Breast epithelium (tissue), 4 donors: ENCODE measurements at regions not wholly inside any gene's neighbourhood (a gene's known extent, or its start where the extent isn't known, plus 50 kb on each side); places are given as distances from the start of the nearest gene placed in this dataset.

Source experiments
- DNase-seq, 2 donors: peaks; one replicate each; pipeline ENCODE4 v3.0.0-alpha.2; 2019; ENCODE audit warnings: low spot score in 2 of 2
- H3K27ac ChIP-seq, 2 donors: fragments of 200-600 bp; sonication (generic) in 1 of 2; one replicate each; pipeline ENCODE4 v1.5.1; 2016 to 2019; ENCODE audit warnings: mild to moderate bottlenecking in 1 of 2
- H3K27me3 ChIP-seq, 2 donors: fragments of 200-600 bp; sonication (generic) in 1 of 2; one replicate each; pipeline versions ENCODE4 v1.5.1 to v1.6.0; 2017 to 2019; ENCODE audit warnings: control low read depth in 1 of 2, mild to moderate bottlenecking in 1 of 2
- H3K36me3 ChIP-seq: fragments of 200-600 bp; one replicate; pipeline ENCODE4 v1.5.1; 2019
- H3K4me1 ChIP-seq, 2 donors: fragments of 200-600 bp; sonication (generic); one replicate each; pipeline ENCODE4 v1.5.1; 2016 to 2019; ENCODE audit warnings: control low read depth in 1 of 2
- H3K4me3 ChIP-seq, 3 donors: fragments of 200-600 bp; sonication (generic); 1 replicate in 2 of 3; 2 replicates in 1 of 3; pipeline ENCODE4 v1.5.1; 2016 to 2019; ENCODE audit warnings: mild to moderate bottlenecking in 3 of 3, moderate library complexity in 2 of 3
- H3K9me3 ChIP-seq, 2 donors: fragments of 200-600 bp; sonication (generic) in 1 of 2; one replicate each; pipeline ENCODE4 v1.5.1; 2016 to 2019; ENCODE audit warnings: control low read depth in 1 of 2
- POLR2A ChIP-seq: fragments of 450-650 bp; IDR thresholded peaks from one replicate; pipeline ENCODE4 v1.6.1; 2016; ENCODE audit warnings: antibody characterized with exemption, mild to moderate bottlenecking, moderate library complexity
- POLR2AphosphoS5 ChIP-seq, 3 donors: sonication (generic); formaldehyde crosslinking; IDR thresholded peaks; one replicate each; pipeline ENCODE4 v1.6.1; 2017; ENCODE audit warnings: antibody characterized with exemption in 3 of 3
- intact Hi-C: fragments of 100-400 bp; cut with DNase I; formaldehyde crosslinking; loops from one replicate; pipeline ENCODE4 v1.15.1; 2023; ENCODE audit warnings: low total_unique reads
- TF ChIP-seq, protein P1 (sequence below), 3 donors: fragments of 450-650 bp; IDR thresholded peaks; one replicate each; pipeline ENCODE4 v1.5.1; 2016 to 2017; ENCODE audit warnings: antibody characterized with exemption in 3 of 3, mild to moderate bottlenecking in 3 of 3, moderate library complexity in 3 of 3

DNA sequence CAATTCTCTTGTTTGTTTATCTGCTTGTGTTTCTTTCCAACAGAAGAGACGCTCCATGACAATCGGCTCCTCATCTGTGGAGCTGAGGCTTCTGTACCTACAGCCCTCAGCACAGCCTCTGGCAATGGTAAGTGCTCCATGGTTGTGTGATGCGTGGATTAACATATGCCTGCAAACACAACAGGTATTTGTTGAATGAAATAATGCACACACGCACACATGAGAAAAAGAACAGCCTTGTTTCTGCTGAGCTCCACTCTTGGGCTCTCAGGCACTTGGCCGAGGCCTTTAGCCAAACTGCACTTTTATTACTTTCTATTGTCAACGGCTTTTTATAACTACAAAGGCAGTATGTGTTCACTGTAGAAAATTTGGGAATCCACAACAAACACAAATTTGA lies 120.4 kb upstream of the TMCC3 start:
- TF ChIP-seq POLR2A: no peak
- no peak for TF ChIP-seq POLR2AphosphoS5 (IDR thresholded peaks at IDR 0.05)
- TF ChIP-seq, protein P1, sequence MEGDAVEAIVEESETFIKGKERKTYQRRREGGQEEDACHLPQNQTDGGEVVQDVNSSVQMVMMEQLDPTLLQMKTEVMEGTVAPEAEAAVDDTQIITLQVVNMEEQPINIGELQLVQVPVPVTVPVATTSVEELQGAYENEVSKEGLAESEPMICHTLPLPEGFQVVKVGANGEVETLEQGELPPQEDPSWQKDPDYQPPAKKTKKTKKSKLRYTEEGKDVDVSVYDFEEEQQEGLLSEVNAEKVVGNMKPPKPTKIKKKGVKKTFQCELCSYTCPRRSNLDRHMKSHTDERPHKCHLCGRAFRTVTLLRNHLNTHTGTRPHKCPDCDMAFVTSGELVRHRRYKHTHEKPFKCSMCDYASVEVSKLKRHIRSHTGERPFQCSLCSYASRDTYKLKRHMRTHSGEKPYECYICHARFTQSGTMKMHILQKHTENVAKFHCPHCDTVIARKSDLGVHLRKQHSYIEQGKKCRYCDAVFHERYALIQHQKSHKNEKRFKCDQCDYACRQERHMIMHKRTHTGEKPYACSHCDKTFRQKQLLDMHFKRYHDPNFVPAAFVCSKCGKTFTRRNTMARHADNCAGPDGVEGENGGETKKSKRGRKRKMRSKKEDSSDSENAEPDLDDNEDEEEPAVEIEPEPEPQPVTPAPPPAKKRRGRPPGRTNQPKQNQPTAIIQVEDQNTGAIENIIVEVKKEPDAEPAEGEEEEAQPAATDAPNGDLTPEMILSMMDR (IDR thresholded peaks at IDR 0.05): no peak
- Histone ChIP-seq H3K27me3 (no peaks in the 10 kb centered on the region), H3K4me1 (no peaks in the 10 kb centered on the region), H3K36me3 (no peaks in the 10 kb centered on the region), H3K9me3 (peaks cover 0 to 5% of the 10 kb centered on the region in 2 donors), H3K4me3 (no peak overlapping the region), H3K27ac (no peak overlapping the region)
- DNase-seq: no peak
- intact Hi-C loops: no loop called here

DNA sequence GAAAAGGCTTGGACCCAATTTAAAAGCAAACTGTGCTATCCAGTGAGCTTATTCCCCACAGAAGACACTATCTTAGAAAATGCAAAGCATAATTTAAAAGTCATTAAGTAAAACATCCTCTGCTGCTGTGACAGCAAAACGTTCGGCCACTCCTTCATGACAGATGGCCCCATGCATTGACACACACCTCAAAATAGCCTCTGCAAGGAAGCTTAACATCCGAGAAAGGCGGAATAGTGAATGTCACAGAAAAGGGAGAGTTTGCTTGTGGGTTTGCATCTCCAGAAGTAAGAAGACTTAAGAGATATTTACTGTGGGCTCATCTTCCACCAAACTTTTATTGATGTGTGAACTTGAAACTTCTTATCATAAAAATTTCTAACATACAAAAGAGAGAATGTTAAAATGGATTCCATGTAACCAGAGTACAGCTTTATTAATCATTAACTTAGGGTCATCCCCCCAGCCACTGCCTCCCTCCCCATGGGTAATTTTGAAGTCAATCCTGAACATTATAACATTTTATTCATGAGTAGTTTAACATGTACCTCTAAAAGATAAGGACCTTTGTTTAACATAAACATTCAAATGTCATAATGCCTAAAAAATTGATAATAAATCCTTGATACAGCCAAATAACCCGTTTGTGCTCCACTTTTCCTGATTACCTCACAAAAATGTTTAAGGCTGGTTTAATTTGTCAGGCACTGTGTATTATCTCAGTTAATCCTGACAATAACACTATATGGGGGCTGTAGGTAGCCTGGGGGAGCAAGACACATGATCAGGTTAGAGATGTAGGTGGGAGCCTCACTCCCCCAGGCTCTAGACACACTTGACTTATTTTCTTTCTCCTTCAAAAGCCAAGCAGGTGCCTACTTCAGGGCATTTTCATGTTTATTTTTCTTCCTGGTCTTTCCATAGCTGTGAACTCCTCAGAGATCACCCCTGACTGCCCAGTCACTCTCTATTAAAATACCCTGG lies 119.7 kb upstream of the TMCC3 start:
- no peak overlapping the region for H3K27ac ChIP-seq
- intact Hi-C loops: no loop called here
- no peaks in the 10 kb centered on the region for H3K27me3 ChIP-seq
- H3K4me3 ChIP-seq: no peak overlapping the region
- no peaks in the 10 kb centered on the region for H3K4me1 ChIP-seq
- peaks cover 0 to 5% of the 10 kb centered on the region in 2 donors for H3K9me3 ChIP-seq
- H3K36me3 ChIP-seq: no peaks in the 10 kb centered on the region
- DNase-seq: no peak
- TF ChIP-seq POLR2AphosphoS5 (IDR thresholded peaks at IDR 0.05) (no peak), POLR2A (no peak)
- TF ChIP-seq, protein P1 (IDR thresholded peaks at IDR 0.05): no peak

DNA sequence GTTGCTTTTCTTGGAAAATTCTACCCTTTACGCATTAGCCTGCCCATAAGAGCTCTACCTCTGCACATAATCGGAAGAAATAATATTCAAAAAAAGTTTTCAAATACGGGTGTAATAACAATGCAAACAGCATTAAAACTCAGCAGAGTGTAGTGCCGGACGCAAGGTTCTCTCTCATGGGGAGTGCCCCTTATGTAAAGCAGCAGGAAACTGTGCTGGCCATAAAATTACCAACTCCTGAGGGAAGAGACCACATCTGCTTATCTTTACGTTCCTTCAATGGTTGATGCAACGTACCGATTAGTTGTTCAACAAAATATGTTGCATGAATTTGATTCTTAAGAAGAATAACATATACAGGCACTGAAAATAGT lies 118.7 kb upstream of the TMCC3 start:
- H3K27ac ChIP-seq: no peak overlapping the region
- intact Hi-C loops: no loop called here
- H3K27me3 ChIP-seq: no peaks in the 10 kb centered on the region
- TF ChIP-seq POLR2A: no peak
- TF ChIP-seq POLR2AphosphoS5 (IDR thresholded peaks at IDR 0.05): no peak
- TF ChIP-seq, protein P1 (IDR thresholded peaks at IDR 0.05): no peak
- DNase-seq: no peak
- H3K36me3 ChIP-seq: no peaks in the 10 kb centered on the region
- no peak overlapping the region for H3K4me3 ChIP-seq
- peaks cover 0 to 3% of the 10 kb centered on the region in 2 donors for H3K9me3 ChIP-seq
- H3K4me1 ChIP-seq: no peaks in the 10 kb centered on the region

DNA sequence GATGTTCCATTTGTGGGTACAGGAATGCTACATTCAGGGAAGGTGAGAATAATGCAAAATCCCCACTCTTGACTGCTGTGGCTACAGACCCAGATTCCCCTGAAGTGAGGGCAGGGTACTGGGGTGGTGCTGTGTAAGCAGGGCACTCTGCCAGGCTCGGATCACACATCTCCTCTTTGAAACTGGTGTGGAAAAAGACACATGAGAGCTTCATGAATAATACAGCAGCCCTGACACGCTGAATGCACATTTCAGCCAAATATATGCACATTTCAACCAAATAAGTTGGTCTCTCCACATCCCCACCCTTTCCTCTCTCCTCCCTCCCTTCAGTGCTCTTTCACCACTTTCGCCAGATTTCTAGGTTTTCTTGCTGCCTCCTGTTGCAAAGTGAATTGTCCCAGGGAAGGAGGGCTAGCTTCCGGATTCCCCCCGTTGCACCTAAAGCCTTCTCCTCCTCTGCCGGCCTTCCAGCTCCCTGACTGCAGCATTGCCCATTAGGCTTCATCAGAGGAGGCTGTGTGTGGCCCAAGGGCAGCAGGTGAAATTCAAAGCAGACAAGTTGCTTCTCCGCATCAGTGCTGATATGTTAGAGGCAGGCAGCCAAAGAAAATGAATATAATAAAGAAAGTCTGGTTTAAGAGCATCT lies 118.2 kb upstream of the TMCC3 start:
- Histone ChIP-seq H3K27me3 (no peaks in the 10 kb centered on the region), H3K9me3 (no peaks in the 10 kb centered on the region), H3K27ac (no peak overlapping the region), H3K4me1 (no peaks in the 10 kb centered on the region), H3K4me3 (no peak overlapping the region), H3K36me3 (no peaks in the 10 kb centered on the region)
- intact Hi-C loops: no loop called here
- TF ChIP-seq POLR2AphosphoS5 (IDR thresholded peaks at IDR 0.05): no peak
- no peak for TF ChIP-seq POLR2A
- TF ChIP-seq, protein P1 (IDR thresholded peaks at IDR 0.05): no peak
- no peak for DNase-seq

DNA sequence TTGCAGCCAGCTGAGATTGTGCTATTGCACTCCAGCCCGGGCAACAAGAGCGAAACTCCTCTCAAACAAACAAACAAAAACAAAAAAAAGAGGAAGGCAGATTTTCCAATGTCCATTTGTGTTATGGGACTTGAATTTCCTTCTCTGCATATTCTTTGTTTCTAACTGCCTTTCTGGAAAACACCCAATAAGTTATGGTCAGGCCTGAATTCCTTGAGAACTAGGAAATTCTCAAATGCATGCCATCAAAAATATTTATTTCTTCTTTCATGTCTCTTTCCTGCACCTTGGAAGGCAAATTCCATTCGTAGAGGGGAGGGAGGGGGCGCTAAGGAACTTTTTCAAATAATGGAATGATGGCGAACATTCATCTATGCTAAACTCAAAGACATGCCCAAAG lies 117.6 kb upstream of the TMCC3 start:
- intact Hi-C loops: no loop called here
- H3K36me3 ChIP-seq: no peaks in the 10 kb centered on the region
- no peak overlapping the region for H3K4me3 ChIP-seq
- no peak overlapping the region for H3K27ac ChIP-seq
- H3K4me1 ChIP-seq: no peaks in the 10 kb centered on the region
- no peak for TF ChIP-seq POLR2A
- TF ChIP-seq, protein P1 (IDR thresholded peaks at IDR 0.05): no peak
- no peak for TF ChIP-seq POLR2AphosphoS5 (IDR thresholded peaks at IDR 0.05)
- H3K9me3 ChIP-seq: no peaks in the 10 kb centered on the region
- H3K27me3 ChIP-seq: no peaks in the 10 kb centered on the region
- no peak for DNase-seq
